Upper lobe of left lung (tissue), 4 donors: ENCODE measurements at regions not wholly inside any gene's neighbourhood (a gene's known extent, or its start where the extent isn't known, plus 50 kb on each side); places are given as distances from the start of the nearest gene placed in this dataset.

Experiments used
- CTCF ChIP-seq, 6 experiments: fragments of 450-650 bp in 4 of 6; fragments of 200-600 bp in 2 of 6; sonication (generic) in 2 of 6; IDR thresholded peaks; one replicate each; pipeline ENCODE4 v1.5.1; 2016 to 2019; ENCODE audit warnings: antibody characterized with exemption in 6 of 6
- POLR2A ChIP-seq, 4 donors: fragments of 450-650 bp; IDR thresholded peaks; one replicate each; pipeline ENCODE4 v1.5.1; 2016 to 2017; ENCODE audit warnings: antibody characterized with exemption in 4 of 4, mild to moderate bottlenecking in 2 of 4

GRCh38 chr15:61383421-61383820 lies 154.3 kb upstream of the RORA start:
- TF ChIP-seq POLR2A (IDR thresholded peaks at IDR 0.05): no peak
- TF ChIP-seq CTCF (IDR thresholded peaks at IDR 0.05): no peak
